ENCODE measurements at regions not wholly inside any gene's neighbourhood (a gene's known extent, or its start where the extent isn't known, plus 50 kb on each side); places are given as distances from the start of the nearest gene placed in this dataset.
A peak's percentile ranks its signal among the peaks of the same experiment; 100 is the strongest.
"Not testable (repeated sequence)": the region's sequence is repeated elsewhere in the genome, so short reads cannot be mapped to it uniquely, and the experiment has no call there.

DNA sequence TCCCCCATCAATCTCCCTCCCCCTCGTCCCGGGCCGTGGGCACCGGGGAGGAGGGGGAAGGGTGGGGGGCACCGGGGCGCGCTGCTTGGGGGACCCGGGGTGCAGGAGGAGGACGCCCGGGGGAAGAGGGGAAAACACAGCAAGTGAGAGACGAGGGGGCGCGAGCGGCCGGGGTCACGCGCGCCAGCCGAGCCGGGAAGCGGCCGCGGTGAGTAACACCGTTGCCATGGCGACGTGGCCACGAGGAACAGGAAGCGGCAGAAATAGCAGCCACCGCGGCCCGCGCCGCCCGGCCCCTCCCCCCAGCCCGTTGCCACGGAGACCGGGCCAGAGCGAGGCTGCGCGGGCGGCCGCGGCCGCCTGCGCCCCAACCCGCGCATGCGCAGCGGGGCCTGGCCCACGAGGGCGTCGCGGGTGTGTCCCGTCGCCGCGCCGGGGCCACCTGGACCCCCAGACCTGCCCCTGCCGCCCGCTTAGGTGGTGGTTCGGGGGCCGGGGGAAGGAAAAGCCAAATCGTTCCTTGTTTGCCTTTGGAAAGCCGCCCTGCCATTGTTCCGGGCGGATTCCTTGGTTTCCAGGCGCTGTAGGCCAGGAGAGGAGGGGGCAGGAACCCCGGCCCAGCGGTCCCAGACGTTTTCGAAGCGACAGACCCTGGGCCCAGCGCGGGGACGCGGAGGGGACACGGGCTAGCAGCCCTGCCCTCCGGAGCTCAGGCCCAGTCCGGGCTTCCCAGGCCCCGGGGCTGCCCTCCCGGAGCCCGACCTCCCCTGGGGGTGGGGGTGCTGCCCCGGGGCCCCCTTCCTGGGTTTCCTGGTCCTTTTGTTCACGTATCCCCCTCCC is 207.1 kb downstream of the C9orf50 start:
- Histone ChIP-seq H3F3A (ENCODE audit: insufficient read depth, low read length) (peaks cover 5% of the 10 kb centered on the region; the same call in 1 of the 2 replicates), H3K9me2 (replicated peaks; ENCODE audit: insufficient read depth, low read length) (no peaks in the 10 kb centered on the region), H3K9me3 (replicated peaks; ENCODE audit: insufficient read depth, low read length) (no peaks in the 10 kb centered on the region), H3K36me3 (replicated peaks; ENCODE audit: insufficient read depth, low read length) (no peaks in the 10 kb centered on the region), H3K27me3 (replicated peaks; ENCODE audit: insufficient read depth, low read length) (no peaks in the 10 kb centered on the region), H3K4me3 (ENCODE audit: low read length) (peak overlapping the region; percentile 71), H3K4me2 (ENCODE audit: low read depth, low read length) (peak overlapping the region; percentile 99), H4K20me1 (ENCODE audit: insufficient read depth, low read length) (no peaks in the 10 kb centered on the region), H3K79me2 (ENCODE audit: low read length) (no peaks in the 10 kb centered on the region), H3K4me1 (ENCODE audit: low read length) (peaks cover 21% of the 10 kb centered on the region), H3K9ac (ENCODE audit: low read length) (peak overlapping the region; percentile 98), H3K27ac (ENCODE audit: low read length) (peak overlapping the region; percentile 96), H2AFZ (ENCODE audit: low read length) (peak overlapping the region; percentile 74; the same call in 1 of the 2 replicates)
- DNase-seq, result peak; percentile 97
- TF ChIP-seq EZH2phosphoT487 (IDR thresholded peaks at IDR 0.05; ENCODE audit: low read length), result no peak
- TF ChIP-seq EZH2 (optimal IDR thresholded peaks at IDR 0.05; ENCODE audit: low read depth, low read length), result no peak

- H3K36me3 ChIP-seq (replicated peaks; ENCODE audit: insufficient read depth, low read length), result no peaks in the 10 kb centered on the region
- no peaks in the 10 kb centered on the region for H3K9me2 ChIP-seq (replicated peaks; ENCODE audit: insufficient read depth, low read length)
- TF ChIP-seq EZH2phosphoT487 (IDR thresholded peaks at IDR 0.05; ENCODE audit: low read length), result no peak
- TF ChIP-seq, protein P1, sequence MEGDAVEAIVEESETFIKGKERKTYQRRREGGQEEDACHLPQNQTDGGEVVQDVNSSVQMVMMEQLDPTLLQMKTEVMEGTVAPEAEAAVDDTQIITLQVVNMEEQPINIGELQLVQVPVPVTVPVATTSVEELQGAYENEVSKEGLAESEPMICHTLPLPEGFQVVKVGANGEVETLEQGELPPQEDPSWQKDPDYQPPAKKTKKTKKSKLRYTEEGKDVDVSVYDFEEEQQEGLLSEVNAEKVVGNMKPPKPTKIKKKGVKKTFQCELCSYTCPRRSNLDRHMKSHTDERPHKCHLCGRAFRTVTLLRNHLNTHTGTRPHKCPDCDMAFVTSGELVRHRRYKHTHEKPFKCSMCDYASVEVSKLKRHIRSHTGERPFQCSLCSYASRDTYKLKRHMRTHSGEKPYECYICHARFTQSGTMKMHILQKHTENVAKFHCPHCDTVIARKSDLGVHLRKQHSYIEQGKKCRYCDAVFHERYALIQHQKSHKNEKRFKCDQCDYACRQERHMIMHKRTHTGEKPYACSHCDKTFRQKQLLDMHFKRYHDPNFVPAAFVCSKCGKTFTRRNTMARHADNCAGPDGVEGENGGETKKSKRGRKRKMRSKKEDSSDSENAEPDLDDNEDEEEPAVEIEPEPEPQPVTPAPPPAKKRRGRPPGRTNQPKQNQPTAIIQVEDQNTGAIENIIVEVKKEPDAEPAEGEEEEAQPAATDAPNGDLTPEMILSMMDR (IDR thresholded peaks at IDR 0.05; ENCODE audit: low read length), result no peak
- TF ChIP-seq EZH2 (optimal IDR thresholded peaks at IDR 0.05; ENCODE audit: low read depth, low read length), result no peak
- peak overlapping the region; percentile 98 for H3K9ac ChIP-seq (ENCODE audit: low read length)
- H3K27me3 ChIP-seq (replicated peaks; ENCODE audit: insufficient read depth, low read length), result no peaks in the 10 kb centered on the region
- H3K27ac ChIP-seq (ENCODE audit: low read length), result peak overlapping the region; percentile 96
- H2AFZ ChIP-seq (ENCODE audit: low read length), result peak overlapping the region; percentile 52
- H3K4me2 ChIP-seq (ENCODE audit: low read depth, low read length), result peak overlapping the region; percentile 83
- H3K4me1 ChIP-seq (ENCODE audit: low read length), result peaks cover 29% of the 10 kb centered on the region
- H4K20me1 ChIP-seq (ENCODE audit: insufficient read depth, low read length), result no peaks in the 10 kb centered on the region
- H3K9me3 ChIP-seq (replicated peaks; ENCODE audit: insufficient read depth, low read length), result no peaks in the 10 kb centered on the region
- H3F3A ChIP-seq (ENCODE audit: insufficient read depth, low read length), result peaks cover 5% of the 10 kb centered on the region; the same call in 1 of the 2 replicates
- H3K79me2 ChIP-seq (ENCODE audit: low read length), result no peaks in the 10 kb centered on the region
- DNase-seq, result peak; percentile 40
- peak overlapping the region; percentile 71 for H3K4me3 ChIP-seq (ENCODE audit: low read length)
These were observed 207.9 kb downstream of the C9orf50 start for GRCh38 chr9:129412814-129413536.

GRCh38 chr9:129412176-129412813 is 208.6 kb downstream of the C9orf50 start:
- H3K9ac ChIP-seq (ENCODE audit: low read length), result peak overlapping the region; percentile 98
- not testable (repeated sequence) for H3K36me3 ChIP-seq (replicated peaks; ENCODE audit: insufficient read depth, low read length); H3K9me2 ChIP-seq (replicated peaks; ENCODE audit: insufficient read depth, low read length); DNase-seq; H3K79me2 ChIP-seq (ENCODE audit: low read length); H3K9me3 ChIP-seq (replicated peaks; ENCODE audit: insufficient read depth, low read length); H3K27me3 ChIP-seq (replicated peaks; ENCODE audit: insufficient read depth, low read length); H3K4me3 ChIP-seq (ENCODE audit: low read length); H3F3A ChIP-seq (ENCODE audit: insufficient read depth, low read length); H4K20me1 ChIP-seq (ENCODE audit: insufficient read depth, low read length)
- peak overlapping the region; percentile 71; the same call in 1 of the 2 replicates for H3K4me2 ChIP-seq (ENCODE audit: low read depth, low read length)
- H2AFZ ChIP-seq (ENCODE audit: low read length), result peak overlapping the region; percentile 52; the same call in 1 of the 2 replicates
- peak overlapping the region; percentile 96; the same call in 1 of the 2 replicates for H3K27ac ChIP-seq (ENCODE audit: low read length)
- peaks cover 31% of the 10 kb centered on the region for H3K4me1 ChIP-seq (ENCODE audit: low read length)

- TF ChIP-seq EZH2 (optimal IDR thresholded peaks at IDR 0.05; ENCODE audit: low read depth, low read length) (no peak), EZH2phosphoT487 (IDR thresholded peaks at IDR 0.05; ENCODE audit: low read length) (no peak)
- TF ChIP-seq, protein P1 (IDR thresholded peaks at IDR 0.05; ENCODE audit: low read length), result no peak
- H3K9me3 ChIP-seq (replicated peaks; ENCODE audit: insufficient read depth, low read length), result no peaks in the 10 kb centered on the region
- peaks cover 35% of the 10 kb centered on the region for H3K4me1 ChIP-seq (ENCODE audit: low read length)
- H2AFZ ChIP-seq (ENCODE audit: low read length), result no peak overlapping the region
- no peak for DNase-seq
- no peak overlapping the region for H3K9ac ChIP-seq (ENCODE audit: low read length)
- H3K27me3 ChIP-seq (replicated peaks; ENCODE audit: insufficient read depth, low read length), result no peaks in the 10 kb centered on the region
- no peaks in the 10 kb centered on the region for H3K36me3 ChIP-seq (replicated peaks; ENCODE audit: insufficient read depth, low read length)
- H3F3A ChIP-seq (ENCODE audit: insufficient read depth, low read length), result peaks cover 5% of the 10 kb centered on the region; the same call in 1 of the 2 replicates
- no peak overlapping the region for H3K4me2 ChIP-seq (ENCODE audit: low read depth, low read length)
- no peaks in the 10 kb centered on the region for H3K79me2 ChIP-seq (ENCODE audit: low read length)
- no peaks in the 10 kb centered on the region for H3K9me2 ChIP-seq (replicated peaks; ENCODE audit: insufficient read depth, low read length)
- H3K27ac ChIP-seq (ENCODE audit: low read length), result no peak overlapping the region
- no peak overlapping the region for H3K4me3 ChIP-seq (ENCODE audit: low read length)
- H4K20me1 ChIP-seq (ENCODE audit: insufficient read depth, low read length), result no peaks in the 10 kb centered on the region
These were observed 209.3 kb downstream of the C9orf50 start for GRCh38 chr9:129411501-129412175.

Measured in MM.1S (cell line).